ENCODE measurements at regions not wholly inside any gene's neighbourhood (a gene's known extent, or its start where the extent isn't known, plus 50 kb on each side); places are given as distances from the start of the nearest gene placed in this dataset.
"Not testable (repeated sequence)": the region's sequence is repeated elsewhere in the genome, so short reads cannot be mapped to it uniquely, and the experiment has no call there.

DNA sequence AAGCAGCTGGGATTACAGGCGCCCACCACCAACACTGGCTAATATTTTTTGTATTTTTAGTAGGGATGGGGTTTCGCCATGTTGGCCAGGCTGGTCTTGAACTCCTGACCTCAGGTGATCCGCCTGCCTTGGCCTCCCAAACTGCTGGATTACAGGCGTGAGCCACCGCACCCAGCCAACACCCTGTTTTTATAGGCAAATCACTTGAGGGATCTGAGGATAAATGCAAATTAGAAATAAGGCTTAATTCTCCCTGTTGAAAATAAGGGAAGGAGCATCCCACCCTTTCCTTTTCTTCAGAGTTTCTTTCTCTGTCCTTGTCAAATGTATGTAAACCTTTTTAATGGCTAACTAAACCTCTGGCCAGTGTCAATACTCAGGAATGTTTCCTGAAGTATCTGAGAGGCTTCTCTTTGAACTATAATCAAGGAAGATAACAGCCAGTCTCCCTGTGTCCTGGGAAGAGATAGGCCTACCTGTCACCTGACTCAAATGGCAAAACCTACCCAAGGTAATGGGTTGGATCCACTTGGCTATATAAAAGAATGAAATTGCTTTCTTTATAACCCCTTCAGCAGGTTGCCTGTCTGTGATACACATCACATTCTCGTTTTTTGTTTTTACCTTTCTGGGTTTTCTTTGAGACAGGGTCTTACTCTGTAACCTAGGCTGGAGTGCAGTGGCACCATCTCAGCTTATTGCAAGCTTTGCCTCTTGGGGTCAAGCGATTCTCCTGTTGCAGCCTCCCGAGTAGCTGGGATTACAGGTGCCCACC, 64.5 kb upstream of the TNFAIP3 start:
- DNase-seq (ENCODE audit: low read depth in 2 of 2), result no peak

DNA sequence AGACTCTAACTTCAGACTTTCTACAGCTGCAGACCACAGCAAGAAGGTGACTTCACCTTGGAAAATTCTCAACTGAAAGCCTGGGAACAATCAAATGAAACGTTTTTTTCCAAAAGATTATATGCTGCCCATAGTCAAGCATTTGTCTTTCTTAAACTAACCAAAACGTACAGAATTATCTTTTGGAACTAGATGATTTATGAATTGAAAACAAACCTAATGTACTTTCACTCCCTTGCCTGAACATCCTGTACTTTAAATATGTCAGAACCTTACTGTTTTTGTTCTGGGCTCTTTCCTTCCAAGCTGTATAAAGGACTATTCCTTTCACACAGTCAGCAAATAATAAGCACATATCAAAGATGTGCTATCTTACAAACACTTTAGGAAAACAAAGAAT, 62.4 kb upstream of the TNFAIP3 start:
- no peak for DNase-seq (ENCODE audit: low read depth in 2 of 2)

DNA sequence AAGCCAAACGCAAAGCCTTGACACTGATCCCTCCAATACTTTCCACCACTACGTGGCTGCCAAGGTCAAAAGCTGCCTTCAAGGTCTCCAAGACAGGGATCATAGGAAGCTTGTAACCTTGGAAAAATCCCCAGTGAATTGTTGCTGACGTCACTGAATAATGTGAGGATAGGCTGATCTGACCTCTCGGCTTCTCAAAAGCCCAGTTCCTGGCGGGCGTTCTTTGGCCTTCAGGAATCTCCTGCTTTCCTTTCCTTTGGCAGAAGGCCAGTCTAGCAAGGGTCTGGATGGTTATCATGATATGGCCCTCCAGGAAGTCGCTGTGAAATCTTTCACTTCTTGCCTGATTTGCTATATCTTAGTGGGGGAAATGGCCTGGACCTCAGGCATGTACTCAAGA, 61.4 kb upstream of the TNFAIP3 start:
- no peak for DNase-seq (ENCODE audit: low read depth in 2 of 2)

DNA sequence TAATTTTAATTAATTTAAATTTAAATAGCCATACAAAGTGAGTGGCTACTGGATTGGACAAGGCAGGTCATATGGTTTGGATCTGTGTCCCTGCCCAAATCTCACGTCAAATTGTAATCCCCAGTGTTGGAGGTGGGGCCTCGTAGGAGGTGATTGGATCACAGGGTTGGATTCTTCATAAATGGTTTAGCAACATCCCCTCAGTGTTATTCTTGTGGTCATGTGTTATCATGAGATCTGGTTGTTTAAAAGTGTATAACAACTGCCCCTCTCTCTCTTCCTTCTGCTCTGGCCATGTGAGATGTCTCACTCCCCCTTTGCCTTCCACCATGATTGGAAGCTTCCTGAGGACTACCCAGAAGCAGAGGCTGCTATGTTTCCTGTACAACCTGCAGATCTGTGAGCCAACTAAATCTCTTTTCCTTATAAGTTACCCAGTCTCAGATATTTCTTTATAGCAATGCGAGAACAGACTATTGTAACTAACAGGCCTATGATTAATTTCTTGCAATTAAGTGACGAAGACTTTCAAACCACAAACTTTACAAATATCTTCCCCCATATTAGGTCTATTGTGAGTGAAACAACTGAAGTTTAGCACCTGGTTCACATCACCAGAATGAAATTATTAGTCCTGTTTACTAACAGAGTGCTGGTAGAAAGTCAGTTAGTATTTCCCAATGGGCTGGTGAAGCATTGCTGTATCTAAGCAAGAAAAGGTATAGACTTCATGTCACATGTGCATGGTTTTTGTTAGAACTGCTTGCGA, 60.0 kb upstream of the TNFAIP3 start:
- no peak for DNase-seq (ENCODE audit: low read depth in 2 of 2)

DNA sequence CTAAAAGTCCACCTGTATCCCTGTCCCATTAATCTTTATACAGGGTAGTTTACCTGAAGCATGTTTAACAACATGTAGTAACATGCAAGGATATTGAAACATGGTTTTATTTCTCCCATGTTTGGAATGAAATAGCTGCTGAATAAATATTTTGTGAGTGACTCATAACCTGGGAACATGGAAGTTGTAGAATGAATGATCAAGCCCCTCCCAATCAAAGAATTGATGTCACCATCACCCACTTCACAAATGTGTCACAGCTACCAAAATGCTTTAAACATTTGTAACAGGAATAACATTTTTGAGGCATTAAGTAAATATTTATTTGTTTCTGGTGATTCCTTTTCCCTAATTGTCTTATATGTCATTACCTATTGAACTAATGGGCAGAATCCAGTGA, 58.9 kb upstream of the TNFAIP3 start:
- DNase-seq (ENCODE audit: low read depth in 2 of 2), result no peak

DNA sequence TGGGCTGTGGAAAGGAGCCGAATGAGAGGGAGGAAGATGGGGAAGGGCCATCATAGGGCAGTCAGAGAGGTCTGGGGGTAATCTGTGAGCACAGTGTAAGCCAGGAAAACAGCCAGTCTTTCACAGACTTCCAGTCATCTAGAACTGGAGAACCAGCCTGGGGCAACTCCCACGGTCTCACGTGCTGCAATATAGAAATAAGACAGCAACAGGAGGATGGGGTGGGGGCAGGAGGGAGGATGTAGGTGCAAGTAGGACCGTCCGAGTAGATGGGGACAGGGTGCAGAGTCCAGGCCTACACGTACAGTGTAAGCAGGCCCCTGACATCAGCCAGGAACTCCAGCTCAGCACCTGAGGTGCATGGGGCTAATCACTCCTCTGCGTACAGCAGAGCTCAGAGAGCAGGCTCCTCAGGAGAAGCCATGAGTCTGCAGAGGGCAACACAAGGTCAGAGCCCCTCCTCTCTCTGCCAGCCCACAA, 58.2 kb upstream of the TNFAIP3 start:
- DNase-seq (ENCODE audit: low read depth in 2 of 2), result no peak

DNA sequence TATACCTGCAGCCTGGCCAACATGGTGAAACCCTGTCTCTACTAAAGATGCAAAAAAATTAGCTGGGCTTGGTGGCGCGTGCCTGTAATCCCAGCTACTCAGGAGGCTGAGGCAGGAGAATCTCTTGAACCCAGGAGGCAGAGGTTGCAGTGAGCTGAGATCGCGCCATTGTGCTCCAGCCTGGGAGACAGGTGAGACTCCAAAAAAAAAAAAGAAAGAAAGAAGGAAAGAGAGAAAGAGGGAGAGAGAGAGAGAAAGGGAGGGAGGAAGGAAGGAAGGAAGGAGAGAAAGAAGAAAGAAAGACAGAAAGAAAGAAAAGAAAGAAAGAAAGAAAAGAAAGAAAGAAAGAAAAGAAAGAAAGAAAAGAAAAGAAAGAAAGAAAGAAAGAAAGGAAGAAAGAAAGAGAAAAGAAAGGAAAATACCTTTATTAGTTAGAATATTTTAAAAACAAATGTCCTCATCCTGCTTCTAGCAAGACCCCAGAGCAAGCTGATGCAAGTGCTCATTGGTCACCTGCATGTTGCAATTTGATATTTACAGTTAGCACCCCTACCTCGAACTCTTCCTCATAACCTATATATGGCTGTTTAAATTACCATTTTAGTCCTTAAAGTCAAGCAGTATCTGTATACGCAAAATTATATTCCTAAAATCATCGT, 57.0 kb upstream of the TNFAIP3 start:
- not testable (repeated sequence) for DNase-seq (ENCODE audit: low read depth in 2 of 2)

DNA sequence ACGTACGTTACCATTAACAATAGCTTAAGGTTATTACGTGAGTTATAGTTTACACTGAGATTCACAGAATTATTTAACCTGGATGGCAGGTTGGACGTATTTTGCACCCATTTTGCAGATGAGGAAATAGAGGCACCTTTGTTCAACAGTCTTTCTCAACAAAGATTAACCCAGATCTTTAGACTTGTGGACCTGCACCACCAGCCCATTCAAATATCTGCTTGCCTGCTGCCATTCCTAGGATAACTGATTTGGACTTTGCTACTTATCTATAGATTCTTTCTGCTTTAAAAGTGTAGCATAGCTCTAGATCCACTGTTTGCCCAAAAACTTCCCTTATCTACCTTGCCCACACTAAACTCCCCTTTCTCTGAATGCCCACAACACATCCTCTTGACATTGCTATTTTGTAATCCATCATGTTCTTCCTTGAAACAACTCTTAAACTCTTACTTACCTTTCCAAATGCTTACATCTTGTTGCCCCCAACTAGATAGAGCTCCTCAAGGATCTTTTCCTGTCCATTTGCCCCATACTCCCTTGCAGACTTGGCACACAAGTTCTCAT, 56.4 kb upstream of the TNFAIP3 start:
- no peak for DNase-seq (ENCODE audit: low read depth in 2 of 2)

DNA sequence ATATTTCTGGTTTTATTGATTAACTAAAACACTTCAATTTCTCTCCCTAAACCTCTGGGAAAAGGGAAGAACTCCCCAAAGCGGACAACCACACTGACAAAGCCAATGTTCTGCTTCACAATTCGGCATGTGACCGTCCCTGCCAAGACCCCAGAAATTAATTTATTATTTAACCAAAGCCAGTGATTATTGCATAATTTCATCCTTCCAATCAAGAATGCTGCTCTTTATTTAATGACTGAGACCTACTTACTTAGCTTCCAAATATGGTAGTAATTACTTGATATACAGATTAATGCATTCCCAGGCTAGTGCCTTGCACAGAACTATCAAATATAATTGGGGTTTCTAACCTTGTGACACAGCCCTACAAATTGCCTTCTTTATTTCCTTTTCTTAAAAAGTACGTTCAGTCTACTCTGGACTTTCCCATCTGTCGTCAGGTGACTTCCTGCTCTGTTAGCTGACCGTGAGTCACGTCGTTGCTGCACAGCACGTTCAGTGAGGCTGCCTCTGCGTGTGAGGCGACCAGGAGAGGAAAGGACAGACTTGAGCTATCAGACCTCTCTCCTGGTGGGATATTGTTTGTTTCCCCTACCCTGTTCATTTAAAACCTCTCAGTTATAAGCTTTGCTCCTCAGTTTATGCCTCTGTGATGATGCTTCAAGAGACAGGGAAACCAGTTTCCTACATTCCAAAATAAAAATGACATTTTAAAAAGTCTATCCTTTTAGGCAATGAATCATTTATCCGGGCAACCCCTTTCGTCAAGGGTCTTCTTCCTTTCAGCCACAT, 55.7 kb upstream of the TNFAIP3 start:
- DNase-seq (ENCODE audit: low read depth in 2 of 2), result peak; percentile 63 to 78

DNA sequence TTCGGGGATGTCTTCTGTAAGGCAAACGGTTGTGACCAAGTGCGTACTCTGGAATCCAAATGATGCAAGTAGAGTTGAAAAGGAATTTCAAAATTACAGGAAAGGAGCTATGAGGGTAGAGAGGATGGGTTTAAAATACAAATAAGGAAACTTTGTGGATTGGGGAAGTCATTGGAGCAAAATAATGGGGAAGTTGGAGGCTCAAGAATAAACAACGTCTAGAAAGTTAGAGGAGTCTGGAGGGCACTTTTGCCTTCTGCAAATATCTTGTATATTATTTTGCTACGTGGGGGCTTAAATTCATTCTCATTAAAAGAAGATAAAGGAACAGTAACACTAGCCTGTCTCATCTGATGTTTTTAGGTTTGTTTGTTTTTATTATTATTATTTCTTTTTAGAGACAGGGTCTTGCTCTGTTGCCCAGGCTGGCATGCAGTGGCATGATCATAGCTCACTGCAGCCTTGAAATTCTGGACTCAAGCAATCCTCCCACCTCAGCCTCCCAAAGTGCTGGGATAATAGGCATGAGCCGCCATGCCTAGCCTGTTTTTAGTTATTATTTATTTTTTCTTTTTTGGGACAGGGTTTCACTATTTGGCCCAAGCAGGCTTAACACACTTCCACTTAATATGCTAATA, 55.0 kb upstream of the TNFAIP3 start:
- DNase-seq (ENCODE audit: low read depth in 2 of 2), result no peak

DNA sequence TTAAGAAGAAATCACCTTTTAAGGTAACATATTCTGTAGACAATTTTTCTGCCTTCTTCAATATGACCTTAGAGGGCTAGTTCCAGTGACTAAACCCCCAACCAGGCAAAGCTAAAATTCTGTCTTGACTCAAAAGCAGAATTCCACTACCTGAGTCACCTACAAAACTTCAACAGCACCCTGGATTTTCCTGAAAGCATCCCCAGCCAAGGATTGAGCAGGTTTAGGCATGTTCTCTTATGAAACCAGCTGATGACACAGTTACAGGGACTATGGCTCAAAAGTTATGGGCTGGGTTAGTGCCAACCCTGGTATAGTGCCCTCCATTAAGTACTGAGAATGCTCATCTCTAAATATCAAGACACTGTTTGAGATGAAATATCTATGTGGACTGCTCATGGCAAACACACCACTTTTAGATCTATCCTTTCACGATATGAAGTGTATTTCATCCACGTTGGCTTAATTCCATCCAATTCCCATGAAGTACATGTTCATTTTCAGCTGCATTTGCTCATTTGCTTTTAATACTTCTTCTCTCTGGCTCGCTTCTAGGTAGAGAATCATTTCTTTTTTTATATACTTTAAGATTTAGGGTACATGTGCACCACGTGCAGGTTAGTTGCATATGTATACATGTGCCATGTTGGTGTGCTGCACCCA, 53.6 kb upstream of the TNFAIP3 start:
- DNase-seq (ENCODE audit: low read depth in 2 of 2), result no peak

DNA sequence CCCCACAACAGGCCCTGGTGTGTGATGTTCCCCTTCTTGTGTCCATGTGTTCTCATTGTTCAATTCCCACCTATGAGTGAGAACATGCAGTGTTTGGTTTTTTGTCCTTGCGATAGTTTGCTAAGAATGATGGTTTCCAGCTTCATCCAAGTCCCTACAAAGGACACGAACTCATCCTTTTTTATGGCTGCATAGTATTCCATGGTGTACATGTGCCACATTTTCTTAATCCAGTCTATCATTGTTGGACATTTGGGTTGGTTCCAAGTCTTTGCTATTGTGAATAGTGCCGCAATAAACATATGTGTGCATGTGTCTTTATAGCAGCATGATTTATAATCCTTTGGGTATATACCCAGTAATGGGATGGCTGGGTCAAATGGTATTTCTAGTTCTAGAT, 53.0 kb upstream of the TNFAIP3 start:
- DNase-seq (ENCODE audit: low read depth in 2 of 2), result not testable (repeated sequence)

DNA sequence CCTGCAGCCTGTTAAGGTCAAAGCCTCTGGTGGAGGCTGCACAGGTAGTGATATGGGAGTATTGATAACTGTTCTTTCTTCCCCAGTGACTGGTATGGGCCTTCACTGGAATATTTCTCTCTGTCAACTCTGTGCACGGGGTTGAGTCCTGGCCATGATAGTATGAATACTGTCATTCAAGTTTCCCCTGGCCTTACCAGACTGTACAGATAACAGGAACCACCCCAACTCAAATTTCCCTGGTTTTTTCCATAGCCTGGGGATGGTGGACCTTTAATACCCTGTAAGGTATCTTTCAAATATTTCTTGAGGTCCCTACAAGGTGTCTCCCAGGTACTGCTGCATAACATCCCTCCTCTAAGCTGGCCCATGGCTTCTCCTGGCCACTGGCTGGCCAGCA, 51.4 kb upstream of the TNFAIP3 start:
- no peak for DNase-seq (ENCODE audit: low read depth in 2 of 2)

DNA sequence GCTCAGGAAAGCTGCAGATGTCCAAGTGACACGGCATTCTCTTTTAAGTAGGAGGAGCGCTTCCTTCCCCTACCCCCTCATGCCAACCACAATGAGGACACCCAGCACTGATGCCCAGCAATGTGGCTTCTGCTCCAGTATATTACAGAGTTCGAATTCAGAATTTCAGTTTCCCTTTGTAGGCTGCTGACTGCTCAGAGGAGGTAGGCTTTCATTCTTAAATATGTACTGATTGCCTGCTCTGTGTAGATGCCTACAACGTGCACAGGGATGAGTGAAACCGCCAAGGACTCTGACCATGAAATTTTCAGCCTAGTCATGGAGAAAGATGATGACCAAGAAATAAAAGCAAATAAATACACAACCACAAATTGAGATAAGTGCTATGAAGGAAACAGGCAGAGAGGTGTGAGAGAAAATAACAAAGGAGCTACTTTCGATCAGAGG, 50.9 kb upstream of the TNFAIP3 start:
- no peak for DNase-seq (ENCODE audit: low read depth in 2 of 2)

DNA sequence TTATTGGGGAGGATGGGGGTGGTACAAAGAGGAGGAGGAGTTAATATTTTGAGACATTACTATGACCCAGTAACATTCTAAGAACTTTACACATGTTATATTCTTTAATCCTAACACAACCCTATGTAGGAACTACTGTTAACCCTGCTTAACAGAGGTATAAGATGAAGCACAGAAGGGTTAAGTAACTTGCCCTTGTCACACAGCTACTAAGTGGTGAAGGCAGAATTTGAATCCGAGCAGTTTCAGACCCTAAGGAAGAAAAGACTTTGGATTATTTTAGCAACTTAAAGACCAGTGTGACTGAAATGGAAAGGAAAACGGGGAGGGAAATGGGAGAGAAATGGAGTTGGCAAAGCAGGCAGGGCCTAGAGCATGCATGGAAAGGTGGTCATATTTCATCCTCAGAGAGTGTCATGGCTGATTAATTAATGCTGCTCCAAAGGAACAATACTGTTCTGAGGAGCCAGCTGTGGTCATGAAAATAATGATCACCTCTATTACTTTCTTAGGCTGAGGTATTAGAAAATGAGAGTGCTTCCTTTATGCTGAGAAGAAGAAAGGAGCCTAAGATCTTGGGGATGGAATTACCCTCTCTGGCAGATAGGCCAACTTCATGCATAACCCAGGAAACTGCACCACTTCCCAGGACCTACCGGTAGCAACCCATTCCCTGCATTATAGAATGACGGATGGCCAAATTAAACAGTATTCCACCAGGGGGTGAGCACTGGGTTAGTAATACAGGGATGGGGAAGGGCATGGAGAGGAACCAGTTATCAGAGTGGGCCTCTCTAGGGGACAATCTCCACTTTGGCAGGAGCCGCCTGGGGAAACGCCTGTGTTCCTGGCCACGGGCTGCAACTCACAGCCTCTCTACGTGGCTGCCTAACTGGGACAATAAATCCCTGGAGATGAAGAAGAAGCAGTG, 50.1 kb upstream of the TNFAIP3 start:
- no peak for DNase-seq (ENCODE audit: low read depth in 2 of 2)

Data from activated CD8-positive, alpha-beta memory T cell treated with anti-CD3 and anti-CD28 coated beads for 4 hours (primary cell).